K562 (cell line): ENCODE measurements at regions not wholly inside any gene's neighbourhood (a gene's known extent, or its start where the extent isn't known, plus 50 kb on each side); places are given as distances from the start of the nearest gene placed in this dataset.

ENCODE experiments used
- ATAC-seq: fragments of 200-7000 bp; cut with Tn5 transposase; 3 replicates; pipeline ENCODE4 v1.9.1; 2020; ENCODE audit warnings: moderate library complexity
- BruUV-seq: library from RNA; stranded (reverse); fragments of 400-500 nt; replicated peaks from 2 replicates; lab custom pipeline; 2021; lab: Mats Ljungman, UMichigan
- CTCF ChIA-PET: fragments of 300-600 bp; formaldehyde crosslinking; extraction: SDS; loops from one replicate; lab custom pipeline; 2021; ENCODE audit warnings: low intra/inter-chr PET ratio; lab: Yijun Ruan, JAX
- POLR2A ChIA-PET: fragments of 300-600, 350-650 bp; sonication (Branson Sonifier 250); formaldehyde crosslinking; extraction: SDS; loops from one replicate; lab custom pipeline; 2021; ENCODE audit warnings: antibody characterized with exemption, inconsistent platforms; lab: Yijun Ruan, JAX
- DNase-seq, 4 experiments: peaks; one replicate each; pipeline versions ENCODE4 v3.0.0 to v3.0.0-alpha.2; 2011 to 2018; ENCODE audit warnings: low spot score in 3 of 4, mixed read lengths in 3 of 4; ENCODE audit errors: extremely low read depth in 1 of 4
- FAIRE-seq: peaks from 2 replicates; lab custom pipeline; 2011; peaks lifted over from hg19 to GRCh38; lab: Jason Lieb, UNC
- H2AFZ ChIP-seq: 2 replicates; pipeline ENCODE4 v1.6.0; 2011; ENCODE audit warnings: low read depth, low read length, control low read depth, inconsistent platforms
- H3K27ac ChIP-seq: fragments of 200-600 bp; 3 replicates; pipeline ENCODE4 v1.8.0; 2011; ENCODE audit warnings: low read depth, mild to moderate bottlenecking, control low read depth, inconsistent platforms, low read length, moderate library complexity, mixed read lengths; ENCODE audit errors: extremely low read depth
- H3K27me3 ChIP-seq, 2 experiments: fragments of 300-600 bp in 1 of 2; 2 replicates in 1 of 2; 3 replicates in 1 of 2; pipeline versions ENCODE4 v1.6.0 to v1.8.0; 2011; ENCODE audit warnings: inconsistent platforms in 2 of 2, low read length in 2 of 2, mild to moderate bottlenecking in 1 of 2, mixed read lengths in 1 of 2, moderate library complexity in 1 of 2; ENCODE audit not compliant: control insufficient read depth in 2 of 2, insufficient read depth in 2 of 2
- H3K36me3 ChIP-seq: fragments of 300-600 bp; 3 replicates; pipeline ENCODE4 v1.8.0; 2011; ENCODE audit warnings: mild to moderate bottlenecking, low read length, inconsistent platforms; ENCODE audit not compliant: control insufficient read depth, insufficient read depth
- H3K4me1 ChIP-seq, 2 experiments: fragments of 200-600 bp in 1 of 2; replicated peaks in 1 of 2; 2 replicates in 1 of 2; 3 replicates in 1 of 2; pipeline versions ENCODE4 v1.5.1 to v1.8.0; 2011; ENCODE audit warnings: inconsistent platforms in 2 of 2, low read length in 2 of 2, mild to moderate bottlenecking in 1 of 2, mixed read lengths in 1 of 2, moderate library complexity in 1 of 2; ENCODE audit not compliant: control insufficient read depth in 2 of 2, insufficient read depth in 2 of 2
- H3K4me2 ChIP-seq: 2 replicates; pipeline ENCODE4 v1.6.1; 2011; ENCODE audit warnings: low read length, control low read depth, inconsistent platforms, mixed read lengths; ENCODE audit not compliant: insufficient read depth
- H3K4me3 ChIP-seq: fragments of 200-600 bp; sonication (generic), shearing (Covaris generic); 2 replicates; pipeline ENCODE4 v1.5.1; 2016; ENCODE audit warnings: control low read depth, inconsistent platforms
- H3K79me2 ChIP-seq: fragments of 200-600 bp; 3 replicates; pipeline ENCODE4 v1.8.0; 2011; ENCODE audit warnings: low read length, inconsistent platforms; ENCODE audit not compliant: control insufficient read depth, insufficient read depth
- H3K9ac ChIP-seq, 2 experiments: 2 replicates each; pipeline versions ENCODE4 v1.6.0 to v1.6.1; 2011; ENCODE audit warnings: low read depth in 2 of 2, low read length in 2 of 2, control low read depth in 1 of 2, inconsistent platforms in 1 of 2, mild to moderate bottlenecking in 1 of 2, mixed read lengths in 1 of 2; ENCODE audit not compliant: insufficient read depth in 1 of 2
- H3K9me1 ChIP-seq: one replicate; pipeline ENCODE4 v1.6.0; 2011; ENCODE audit warnings: inconsistent platforms, mild to moderate bottlenecking, low read length, moderate library complexity; ENCODE audit not compliant: control insufficient read depth, insufficient read depth
- H3K9me3 ChIP-seq: replicated peaks from 2 replicates; pipeline ENCODE4 v1.5.1; 2011; ENCODE audit warnings: low read depth, low read length, inconsistent platforms; ENCODE audit not compliant: control insufficient read depth, insufficient read depth
- H4K20me1 ChIP-seq: replicated peaks from 2 replicates; pipeline ENCODE4 v1.6.1; 2011; ENCODE audit warnings: low read length, inconsistent platforms, mixed read lengths; ENCODE audit not compliant: control insufficient read depth, insufficient read depth
- DIDO1 ChIP-seq: fragments of 450-650 bp; IDR thresholded peaks from 2 replicates; pipeline ENCODE4 v1.6.1; 2016; ENCODE audit warnings: low read depth, missing biosample characterization, missing genetic modification characterization
- HMG20B ChIP-seq: fragments of 250-450 bp; sonication (Bioruptor Pico); IDR thresholded peaks from 2 replicates; pipeline ENCODE4 v1.5.0; 2021; ENCODE audit warnings: mild to moderate bottlenecking
- USF1 ChIP-seq: sonication (generic); formaldehyde crosslinking; IDR thresholded peaks from 2 replicates; pipeline ENCODE4 v1.9.0; 2022; ENCODE audit warnings: mild to moderate bottlenecking, missing genetic modification reagents
- ZBTB26 ChIP-seq: fragments of 450-650 bp; formaldehyde crosslinking; IDR thresholded peaks from 2 replicates; pipeline ENCODE4 v1.4.0; 2022; ENCODE audit warnings: missing genetic modification characterization
- ZNF146 ChIP-seq: IDR thresholded peaks from one replicate; pipeline ENCODE4 v1.6.1; 2018; ENCODE audit warnings: missing compliant biosample characterization; ENCODE audit not compliant: unreplicated experiment
- ZNF589 ChIP-seq: fragments of 200-800 bp; sonication (Bioruptor generic); IDR thresholded peaks from 2 replicates; pipeline ENCODE4 v1.6.1; 2016; ENCODE audit warnings: low read depth, missing genetic modification characterization, missing compliant biosample characterization
- ZNF639 ChIP-seq, 2 experiments: fragments of 200-800 bp in 1 of 2; sonication (Bioruptor generic) in 1 of 2; sonication (generic) in 1 of 2; formaldehyde crosslinking in 1 of 2; IDR thresholded peaks in 1 of 2; conservative IDR thresholded peaks in 1 of 2; 2 replicates each; pipeline versions ENCODE4 v1.5.0 to v1.6.1; 2016 to 2020; ENCODE audit warnings: missing compliant biosample characterization in 1 of 2, missing genetic modification characterization in 1 of 2, missing genetic modification reagents in 1 of 2
- ZNF830 ChIP-seq: fragments of 250-450 bp; sonication (Bioruptor Pico); IDR thresholded peaks from 2 replicates; pipeline ENCODE4 v1.5.0; 2021; ENCODE audit warnings: mild to moderate bottlenecking
- WGBS: fragments of 100-300 bp; shearing (Covaris generic); methylation state at CpG from one replicate; pipeline ENCODE4 v1.1.6; 2016; ENCODE audit warnings: low coverage, mixed read lengths; ENCODE audit not compliant: insufficient coverage; ENCODE audit errors: missing lambda C conversion rate; 5-methylcytosine and 5-hydroxymethylcytosine counted together
- in situ Hi-C: fragments of 300-500 bp; cut with MboI; formaldehyde crosslinking; loops from 4 replicates; pipeline ENCODE4 v1.15.0; 2018; ENCODE audit warnings: inconsistent platforms, mixed read lengths
- intact Hi-C: fragments of 100-400 bp; cut with micrococcal nuclease; formaldehyde crosslinking; loops from 2 replicates; pipeline ENCODE4 v1.14.2; 2022

DNA sequence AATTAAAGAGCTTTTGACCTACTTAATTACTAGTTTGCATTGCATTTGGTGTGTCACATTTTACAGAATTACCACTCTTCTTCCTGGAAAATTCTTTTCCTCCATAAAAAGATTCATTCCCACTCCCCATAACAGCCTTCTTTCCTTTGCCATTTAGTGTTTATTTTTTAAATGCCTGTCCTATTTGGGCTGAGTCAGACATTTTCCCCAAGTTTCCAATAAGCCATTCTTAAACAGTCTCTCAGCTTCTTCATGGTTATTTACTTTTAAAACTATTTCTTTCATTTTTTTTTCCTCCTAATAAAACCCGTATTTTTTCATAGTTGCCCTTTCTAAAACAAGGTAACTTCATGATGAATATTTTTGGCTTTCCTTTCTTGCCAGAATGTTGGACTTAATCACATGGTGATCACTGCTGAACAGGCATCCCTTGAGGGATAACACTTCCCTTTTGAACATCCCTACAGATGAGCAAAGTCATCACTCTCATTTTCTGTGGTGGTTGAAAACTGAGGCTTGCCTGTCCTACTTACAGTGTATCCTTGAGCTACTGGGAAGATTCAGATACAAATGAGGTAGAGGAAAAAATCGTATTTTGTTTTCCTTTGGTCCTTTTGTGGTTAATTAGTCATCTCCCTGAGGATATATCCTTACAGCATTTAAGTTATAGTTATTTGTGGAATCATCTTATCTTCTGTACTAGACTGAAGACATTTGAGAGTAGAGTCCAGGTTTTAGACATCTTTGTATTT lies 520.5 kb upstream of the NR3C2 start:
- Histone ChIP-seq H2AFZ (no peak overlapping the region), H3K36me3 (no peaks in the 10 kb centered on the region), H3K9ac (no peak overlapping the region), H3K27ac (no peak overlapping the region), H3K4me2 (no peak overlapping the region), H3K79me2 (no peaks in the 10 kb centered on the region), H4K20me1 (no peaks in the 10 kb centered on the region), H3K27me3 (no peaks in the 10 kb centered on the region), H3K9me3 (no peaks in the 10 kb centered on the region), H3K4me3 (no peak overlapping the region), H3K4me1 (no peaks in the 10 kb centered on the region), H3K9me1 (no peaks in the 10 kb centered on the region)
- DNase-seq (no peak), ATAC-seq (no peak), FAIRE-seq (no peak)
- POLR2A ChIA-PET: no interaction called here
- 0% methylated on average over 2 of the region's 2 CpGs for WGBS
- BruUV-seq: no TSS peak
- CTCF ChIA-PET: no interaction called here
- TF ChIP-seq ZBTB26 (no peak), ZNF639 (CRISPR knock-in tag; conservative IDR thresholded peaks at IDR 0.05 in 1 of 2, IDR thresholded peaks at IDR 0.05 in 1 of 2) (no peak), ZNF146 (CRISPR knock-in tag) (no peak), USF1 (CRISPR knock-in tag) (no peak), ZNF830 (CRISPR knock-in tag) (no peak), HMG20B (CRISPR knock-in tag) (no peak), DIDO1 (tag) (no peak), ZNF589 (CRISPR knock-in tag) (no peak)
- in situ Hi-C loops: no loop called here
- intact Hi-C loops: no loop called here
